ENCODE measurements at regions not wholly inside any gene's neighbourhood (a gene's known extent, or its start where the extent isn't known, plus 50 kb on each side); places are given as distances from the start of the nearest gene placed in this dataset.

GRCh38 chr12:98059659-98060343, 455.6 kb upstream of the TMPO start:
- no peak for TF ChIP-seq CTCF (IDR thresholded peaks at IDR 0.05)
- no peak for TF ChIP-seq EZH2 (IDR thresholded peaks at IDR 0.05; ENCODE audit: borderline replicate concordance, insufficient read depth, low read depth, low read length, poor library complexity, severe bottlenecking)
